Right forelimb (tissue), 1 donor: ENCODE measurements at regions not wholly inside any gene's neighbourhood (a gene's known extent, or its start where the extent isn't known, plus 50 kb on each side); places are given as distances from the start of the nearest gene placed in this dataset.
"Not testable (repeated sequence)": the region's sequence is repeated elsewhere in the genome, so short reads cannot be mapped to it uniquely, and the experiment has no call there.

Experiments used
- DNase-seq: peaks from one replicate; pipeline ENCODE4 v3.0.0-alpha.2; 2018

DNA sequence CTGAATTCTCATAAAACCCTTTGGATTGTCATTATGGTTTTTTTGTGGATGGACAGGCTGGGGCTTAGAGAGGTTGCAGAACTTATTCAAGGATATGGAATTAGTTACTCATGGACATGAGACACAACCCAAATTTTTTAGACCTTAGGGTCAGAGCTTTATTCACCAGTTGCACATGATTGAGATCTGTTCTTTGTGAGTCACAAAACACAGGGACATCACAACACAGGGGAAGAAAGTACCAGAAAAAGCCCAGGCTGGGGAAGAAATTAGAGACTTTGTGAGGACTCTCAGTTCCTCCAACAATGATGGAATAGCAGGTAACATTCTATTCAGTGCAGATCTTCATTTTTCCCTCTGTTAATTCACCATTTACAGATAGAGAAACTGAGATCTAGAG lies 602.4 kb upstream of the CPEB2 start:
- DNase-seq: no peak

DNA sequence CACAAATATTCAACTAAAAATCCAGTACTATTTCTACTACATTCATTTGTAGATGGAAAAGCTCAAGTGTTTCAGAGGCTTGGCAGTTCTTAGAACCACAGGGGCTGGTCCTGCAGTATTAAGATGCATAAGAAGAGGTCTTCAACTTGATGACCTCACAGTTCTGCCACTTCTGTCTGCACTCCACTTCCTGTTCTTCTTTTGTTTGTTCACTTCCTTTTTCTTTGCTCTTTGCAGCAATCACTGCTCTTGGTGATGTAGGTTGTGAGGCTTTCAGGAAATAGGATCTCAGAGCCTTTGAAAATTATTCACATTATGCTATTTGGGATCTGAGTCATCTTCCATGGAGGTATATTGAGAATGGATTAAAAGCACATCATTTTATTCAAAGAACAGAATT lies 602.0 kb upstream of the CPEB2 start:
- no peak for DNase-seq

DNA sequence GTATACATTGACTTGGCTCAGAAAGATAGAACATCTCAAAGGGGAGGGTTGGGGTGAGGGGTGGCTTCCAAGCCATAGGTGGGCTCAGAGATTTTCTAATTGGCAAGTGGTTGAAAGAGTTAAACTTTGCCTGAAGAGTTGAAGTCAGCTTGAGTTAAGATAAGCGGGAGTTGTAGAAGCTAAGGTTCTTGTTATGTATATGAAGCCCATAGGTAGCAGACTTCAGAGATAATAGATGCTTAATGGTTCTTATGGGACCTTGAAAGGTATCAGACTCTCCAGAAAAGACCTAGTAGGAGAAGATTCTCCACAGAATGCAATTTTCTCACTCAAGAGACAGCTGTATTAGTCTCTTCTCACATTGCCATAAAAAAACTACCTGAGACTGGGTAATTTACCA lies 599.1 kb upstream of the CPEB2 start:
- no peak for DNase-seq

DNA sequence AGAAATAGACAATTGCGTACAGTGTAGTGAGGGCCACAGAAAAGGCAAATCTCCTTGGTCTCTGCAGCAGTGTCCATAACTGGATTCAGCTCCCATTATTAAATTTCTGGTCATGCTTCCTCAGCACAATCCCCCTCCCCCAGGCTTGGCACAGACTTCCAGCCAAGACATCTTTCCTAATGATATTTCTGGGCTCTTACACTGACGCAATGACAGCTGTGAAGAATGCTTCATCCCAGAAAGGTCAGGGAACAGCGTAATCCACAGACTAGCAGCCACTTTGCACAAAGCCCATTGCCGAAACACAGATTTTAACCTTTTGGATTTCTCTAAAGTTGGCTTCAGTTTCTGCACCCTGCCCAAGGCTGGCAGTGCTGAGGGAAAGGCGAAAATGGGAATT lies 597.6 kb upstream of the CPEB2 start:
- no peak for DNase-seq

DNA sequence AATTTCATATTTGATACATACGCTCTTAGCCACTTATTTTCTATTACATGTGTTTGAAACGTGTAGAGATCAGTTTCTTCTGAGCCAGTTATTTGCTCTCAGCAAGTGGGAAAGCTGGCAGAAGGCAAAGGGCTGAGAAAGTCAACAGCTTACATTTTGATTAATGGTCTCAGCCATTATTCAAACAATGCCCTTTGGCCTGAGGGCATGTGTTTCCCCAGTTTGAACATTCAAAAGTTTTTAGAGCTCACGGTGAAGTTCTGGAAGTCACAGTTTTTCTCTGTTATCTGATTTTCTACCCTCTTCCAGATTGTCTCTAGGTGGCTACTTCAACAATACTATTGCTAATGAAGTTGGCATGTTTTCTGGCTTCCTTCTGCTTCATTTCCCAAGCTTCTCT lies 591.8 kb upstream of the CPEB2 start:
- no peak for DNase-seq

DNA sequence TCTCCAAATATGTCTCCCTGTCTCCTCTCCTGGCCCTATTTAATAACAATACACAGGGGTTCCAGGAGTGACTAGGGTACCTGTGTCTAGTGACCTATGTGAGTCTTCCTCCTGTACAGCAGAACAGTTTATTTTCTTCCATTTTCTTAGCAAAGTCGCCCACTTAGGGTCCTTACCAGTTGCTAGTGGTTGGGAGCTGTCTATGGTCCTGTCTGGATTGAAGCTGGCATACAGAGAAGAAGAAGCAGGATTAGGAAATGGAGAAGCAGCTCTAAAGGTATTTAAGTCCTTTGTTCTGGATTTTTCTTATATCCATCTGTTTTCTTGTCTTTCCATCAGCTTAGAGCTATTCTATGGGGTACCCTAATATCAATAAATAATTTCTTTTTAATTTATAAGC lies 587.1 kb upstream of the CPEB2 start:
- DNase-seq: no peak

DNA sequence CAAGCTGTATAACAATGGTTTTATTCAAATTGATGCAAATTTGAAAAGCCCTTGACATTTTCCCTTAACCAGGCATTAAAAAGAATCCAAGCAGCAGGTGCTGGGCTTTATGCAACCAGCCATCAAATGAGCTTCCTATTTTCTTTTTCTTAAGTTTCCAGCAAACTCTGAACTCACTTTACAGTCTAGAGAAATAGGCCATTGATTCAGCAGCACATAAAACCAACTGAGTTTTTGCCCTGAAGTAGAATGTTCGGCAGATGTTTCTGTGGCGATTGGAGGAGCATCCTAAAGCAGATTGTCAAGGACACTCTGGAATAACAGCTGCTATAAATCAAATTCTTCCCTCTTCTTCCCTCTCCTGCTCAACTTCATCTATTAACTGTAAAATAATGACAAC lies 582.8 kb upstream of the CPEB2 start:
- no peak for DNase-seq

DNA sequence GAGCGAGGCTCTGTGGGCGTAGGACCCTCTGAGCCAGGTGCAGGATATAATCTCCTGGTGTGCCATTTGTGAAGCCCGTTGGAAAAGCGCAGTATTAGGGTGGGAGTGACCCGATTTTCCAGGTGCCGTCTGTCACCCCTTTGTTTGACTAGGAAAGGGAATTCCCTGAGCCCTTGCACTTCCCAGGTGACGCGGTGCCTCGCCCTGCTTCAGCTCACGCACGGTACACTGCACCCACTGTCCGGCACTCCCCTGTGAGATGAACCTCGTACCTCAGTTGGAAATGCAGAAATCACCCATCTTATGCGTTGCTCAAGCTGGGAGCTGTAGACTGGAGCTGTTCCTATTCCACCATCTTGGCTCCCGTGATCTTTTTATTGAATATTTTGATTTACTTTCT lies 576.0 kb upstream of the CPEB2 start:
- DNase-seq: not testable (repeated sequence)

DNA sequence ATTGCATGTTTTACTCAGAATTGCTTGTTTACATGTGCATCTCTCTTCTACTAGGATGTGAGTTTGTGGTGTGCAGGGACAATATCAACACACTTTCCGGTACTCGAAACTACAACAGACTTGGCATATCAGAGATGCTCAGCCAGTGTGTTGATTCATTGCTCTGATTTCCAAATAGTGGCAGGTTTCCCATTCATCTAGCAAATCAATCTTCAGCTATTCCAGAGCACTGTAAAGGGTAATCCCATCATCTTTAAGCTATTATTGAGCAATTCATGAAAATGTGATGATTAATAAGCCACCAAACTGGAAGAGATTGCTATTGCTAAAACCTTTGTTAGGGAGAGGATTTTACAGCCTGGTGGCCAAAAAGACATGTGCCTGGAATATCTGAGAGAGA lies 574.2 kb upstream of the CPEB2 start:
- DNase-seq: no peak

DNA sequence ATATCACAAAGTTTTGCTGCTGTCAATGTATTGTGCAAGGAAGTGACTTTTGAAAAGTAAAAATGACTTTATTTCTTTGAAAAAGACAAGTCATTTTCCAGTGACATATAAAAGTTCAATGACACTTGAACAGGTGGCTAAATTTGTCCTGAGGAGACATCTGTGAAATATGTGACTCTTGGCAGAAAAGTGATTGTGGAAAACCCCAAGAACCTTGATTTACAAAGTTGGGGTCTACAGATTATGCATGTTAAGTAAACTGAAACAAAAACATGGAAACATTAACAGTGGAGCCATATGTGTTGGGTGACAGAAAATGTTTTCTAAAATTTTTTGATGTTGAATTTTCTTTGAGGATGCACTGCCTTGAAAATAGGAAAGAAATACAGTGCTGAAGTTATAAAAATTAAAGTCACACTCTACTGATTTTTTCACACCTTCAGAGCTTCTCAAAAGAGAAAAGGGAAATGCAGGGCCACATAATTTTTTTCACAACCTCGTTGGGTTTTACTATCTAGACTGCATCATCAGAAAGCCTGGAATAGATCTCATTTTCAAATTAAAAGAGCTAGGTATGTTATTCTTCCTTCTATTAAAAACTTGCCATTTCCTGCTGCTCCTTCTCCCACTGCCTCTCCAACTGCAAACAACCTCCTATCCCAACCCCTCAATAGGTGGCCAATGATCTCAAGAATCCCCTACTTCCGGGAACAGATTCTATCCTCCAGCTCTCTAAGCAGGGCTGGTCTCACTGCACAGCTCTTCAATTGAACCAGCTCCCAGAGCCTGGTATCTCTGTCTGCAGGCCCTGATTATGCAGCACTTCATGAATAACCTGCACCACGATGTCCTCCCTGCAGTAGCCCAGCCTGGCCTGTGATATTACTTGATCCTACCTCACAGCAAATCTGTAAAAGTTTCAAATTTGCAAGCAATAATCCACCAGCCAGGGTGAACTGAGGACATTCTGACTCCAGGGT lies 570.8 kb upstream of the CPEB2 start:
- no peak for DNase-seq

DNA sequence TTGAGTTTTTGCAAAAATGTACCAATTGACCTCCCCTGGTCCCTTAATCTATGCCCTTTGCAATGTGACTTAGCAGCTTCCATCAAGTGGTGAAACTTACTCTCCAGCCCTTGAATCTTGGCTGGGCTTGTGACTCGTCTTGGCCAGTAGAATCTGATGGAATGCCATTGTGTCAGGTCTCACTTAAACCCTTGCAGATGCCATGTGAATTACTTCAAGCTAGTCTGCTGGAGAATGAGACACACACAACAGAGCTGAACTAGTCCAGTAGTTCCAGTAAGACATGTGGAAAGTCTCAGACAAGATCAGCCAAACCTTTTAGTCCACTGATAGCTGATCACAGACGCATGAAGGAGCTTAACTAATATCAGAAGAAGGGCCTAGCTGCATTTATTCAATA lies 567.8 kb upstream of the CPEB2 start:
- DNase-seq: no peak

DNA sequence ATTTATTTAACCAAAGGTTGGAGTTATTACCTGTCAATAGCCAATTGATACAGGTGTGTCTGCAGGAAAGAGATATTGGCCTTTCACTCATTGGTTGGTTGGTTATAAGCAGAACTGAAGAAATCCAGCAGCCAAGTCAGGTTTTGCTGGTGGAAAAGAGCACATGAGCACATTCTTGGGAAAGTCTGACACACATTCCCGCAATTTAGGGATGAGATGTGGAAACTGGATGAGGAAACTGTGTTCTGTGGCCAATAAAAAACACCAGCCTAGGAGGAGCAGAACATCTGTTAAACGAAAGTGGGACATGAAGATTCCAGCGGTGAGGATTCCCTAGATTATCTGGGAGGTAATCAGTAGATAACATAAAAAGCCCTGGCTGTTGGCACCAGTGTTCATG lies 567.4 kb upstream of the CPEB2 start:
- no peak for DNase-seq

DNA sequence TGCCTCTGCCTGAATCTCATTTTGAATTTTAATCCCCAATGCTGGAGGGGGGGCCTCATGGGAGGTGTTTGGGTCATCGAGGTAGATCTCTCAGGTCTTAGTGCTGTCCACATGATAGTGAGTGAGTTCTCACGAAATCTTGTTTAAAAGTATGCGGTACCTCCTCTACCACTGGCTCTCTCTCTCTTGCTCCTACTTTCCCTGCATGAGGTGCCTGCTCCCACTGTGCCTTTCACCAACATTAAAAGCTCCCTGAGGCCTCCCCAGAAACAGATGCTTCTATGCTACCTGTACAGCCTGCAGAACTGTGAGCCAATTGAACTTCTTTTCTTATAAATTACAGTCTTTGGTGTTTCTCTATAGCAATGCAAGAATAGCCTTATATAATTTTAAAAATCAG lies 560.7 kb upstream of the CPEB2 start:
- DNase-seq: no peak

DNA sequence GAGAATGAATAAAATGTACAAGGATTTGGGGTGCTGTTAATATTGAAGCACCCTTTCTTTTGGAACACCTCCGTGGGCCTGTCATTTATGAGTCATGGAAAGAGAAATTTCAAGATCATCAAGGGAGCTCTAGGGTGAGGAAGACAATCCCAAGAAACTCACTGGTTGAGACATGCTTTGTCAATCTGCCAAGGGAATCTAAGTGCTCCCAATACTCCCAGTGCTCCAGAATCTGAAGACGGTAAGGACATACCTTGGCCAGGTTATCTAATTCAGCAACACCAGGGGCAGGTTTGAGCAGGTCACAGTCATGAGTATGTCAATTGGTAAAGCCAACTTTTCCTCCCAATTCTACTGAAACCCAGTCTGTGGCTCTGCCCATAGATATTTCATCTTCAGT lies 556.4 kb upstream of the CPEB2 start:
- DNase-seq: no peak

DNA sequence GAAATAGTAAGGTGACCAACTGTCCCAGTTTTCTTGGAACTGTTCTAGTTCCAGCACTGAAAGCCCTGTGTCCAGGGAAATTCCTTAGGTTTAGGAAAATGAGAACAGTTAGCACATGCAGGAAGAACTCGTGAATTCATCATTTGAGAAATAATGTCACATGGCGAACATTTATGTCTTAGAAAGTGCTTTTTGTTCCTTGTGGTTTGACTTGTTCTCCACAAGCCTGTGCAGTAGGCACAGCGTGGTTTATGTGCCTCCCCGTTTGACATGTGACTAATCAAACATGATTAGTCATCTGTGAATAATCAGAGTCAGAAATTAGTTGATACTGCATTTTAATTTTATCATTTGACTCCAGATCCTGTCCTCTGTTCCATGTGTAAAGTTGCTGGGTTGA lies 556.0 kb upstream of the CPEB2 start:
- DNase-seq: no peak

DNA sequence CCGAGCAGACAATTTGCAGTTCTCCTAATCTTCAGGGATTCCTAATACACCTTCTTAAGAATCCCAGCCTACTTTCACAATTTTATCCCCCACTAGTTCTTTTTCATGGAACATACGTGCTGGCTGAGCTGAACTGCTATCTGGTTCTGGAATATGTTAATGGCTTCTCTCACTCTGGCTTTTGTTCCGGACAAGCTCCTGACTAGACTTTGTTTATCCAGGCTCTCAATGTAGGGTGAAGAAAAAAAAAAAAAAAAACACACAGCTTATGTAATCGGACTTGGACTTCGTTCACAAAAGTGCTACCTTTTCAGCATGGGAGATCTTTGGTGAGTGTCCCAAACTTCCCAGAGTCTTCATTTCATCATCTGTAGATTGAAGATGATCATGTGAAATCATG lies 555.4 kb upstream of the CPEB2 start:
- no peak for DNase-seq

DNA sequence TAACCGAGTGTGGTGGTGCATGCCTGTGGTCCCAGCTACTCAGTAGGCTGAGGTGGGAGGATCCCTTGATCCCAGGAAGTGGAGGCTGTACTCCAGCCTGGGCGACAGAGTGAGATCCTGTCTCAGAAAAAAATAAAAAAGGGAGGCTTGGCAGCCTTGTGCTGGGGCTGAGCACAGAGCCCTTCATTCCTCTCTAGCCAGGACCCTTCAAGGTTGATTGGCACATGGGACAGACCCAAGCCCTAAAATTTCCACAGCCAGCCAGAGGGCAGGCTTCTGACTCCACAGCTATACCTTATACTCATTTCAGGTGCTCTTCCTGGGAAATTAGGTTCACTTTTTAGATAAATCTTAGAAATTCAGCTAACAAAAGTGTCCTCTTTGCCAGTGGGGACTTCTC lies 553.0 kb upstream of the CPEB2 start:
- DNase-seq: no peak

DNA sequence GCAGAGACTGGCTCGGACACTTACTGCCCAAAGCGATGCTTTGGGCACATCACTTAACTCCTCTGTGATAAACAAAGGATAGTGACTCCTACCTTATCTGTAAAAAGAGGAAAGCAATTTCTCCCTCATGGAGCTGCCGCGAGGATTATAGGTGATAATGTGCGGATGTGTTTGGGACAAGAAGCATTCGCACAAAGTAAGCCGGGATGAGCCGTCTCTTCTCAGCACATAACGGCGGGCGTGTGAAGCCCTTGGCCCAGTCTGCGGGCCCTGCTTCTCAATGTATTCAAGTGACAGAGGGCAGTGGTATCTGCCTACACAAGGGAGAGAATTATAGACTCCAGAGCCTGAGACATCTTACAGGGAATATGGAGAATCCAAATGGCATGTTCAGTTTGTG lies 550.3 kb upstream of the CPEB2 start:
- DNase-seq: no peak

DNA sequence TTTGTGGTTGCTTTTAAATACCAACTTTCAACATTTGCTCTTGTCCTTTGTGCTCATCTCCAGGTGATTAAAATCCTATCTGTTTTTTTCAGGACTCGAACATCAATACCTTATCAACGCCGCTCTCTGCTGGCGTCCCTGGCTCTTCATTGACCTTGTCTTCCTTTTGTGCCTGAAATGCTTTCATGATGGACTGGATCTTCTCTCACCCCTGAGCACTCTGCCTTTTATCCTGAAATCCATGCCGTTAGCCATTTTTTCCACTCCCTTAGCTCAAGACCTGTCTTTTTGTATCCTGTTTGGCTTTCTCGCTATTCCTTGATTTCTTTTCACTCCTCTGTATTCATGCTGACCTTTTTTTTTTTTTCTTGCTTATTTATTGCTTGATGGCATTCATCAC lies 549.5 kb upstream of the CPEB2 start:
- no peak for DNase-seq

DNA sequence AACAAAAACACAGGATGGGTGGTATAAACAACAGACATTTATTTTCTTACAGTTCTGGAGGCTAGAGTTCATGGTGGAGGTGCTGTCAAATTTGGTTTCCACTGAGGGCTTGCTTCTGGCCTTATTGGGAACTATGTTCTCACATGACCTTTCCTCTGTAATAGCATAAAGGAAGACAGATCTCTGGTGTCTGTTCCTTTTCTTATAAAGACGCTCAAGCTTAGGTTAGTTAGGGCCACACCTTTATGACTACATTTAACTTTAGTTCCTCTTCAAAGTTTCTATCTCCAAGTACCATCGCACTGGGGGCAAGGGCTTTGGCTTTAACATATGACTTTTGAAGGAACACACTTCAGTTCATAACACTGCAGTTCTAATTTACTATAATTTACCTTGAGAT lies 543.8 kb upstream of the CPEB2 start:
- no peak for DNase-seq

DNA sequence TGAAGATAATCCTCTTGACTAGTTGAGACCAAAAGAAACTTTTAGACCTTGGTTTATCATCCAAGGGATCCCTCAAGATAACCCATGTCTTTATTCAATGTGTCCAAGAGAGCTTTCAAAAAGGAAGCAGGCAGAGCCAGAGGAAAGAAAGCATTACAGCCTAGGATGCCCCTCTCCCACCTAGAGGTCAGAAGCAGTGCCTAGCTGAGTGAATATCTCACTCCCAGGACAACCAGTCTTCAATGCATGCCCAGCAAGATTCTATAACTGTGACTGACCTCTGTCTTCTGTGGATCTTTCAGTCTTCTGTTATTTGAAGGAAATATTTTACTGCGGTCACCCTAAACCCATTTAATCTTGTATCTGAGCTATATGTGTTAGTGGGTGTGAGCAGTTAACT lies 537.2 kb upstream of the CPEB2 start:
- no peak for DNase-seq

DNA sequence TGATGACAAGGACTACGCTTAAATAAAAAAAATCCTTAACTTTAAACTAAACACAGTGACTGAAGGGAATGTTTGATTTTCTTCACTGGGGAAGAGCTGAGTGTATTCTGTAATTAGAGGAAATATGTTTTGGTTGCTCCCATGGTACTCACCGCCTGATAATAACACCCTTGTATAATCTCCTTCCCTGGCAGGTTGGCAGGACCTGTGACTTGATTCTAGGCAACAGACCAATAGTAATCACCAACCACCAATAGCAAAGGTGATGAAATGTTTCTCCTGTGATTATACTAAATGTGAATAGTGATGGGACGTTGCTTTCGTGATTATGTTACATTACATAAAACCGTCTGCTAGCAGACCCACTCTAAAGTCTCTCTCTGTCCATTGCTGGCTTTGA lies 536.8 kb upstream of the CPEB2 start:
- no peak for DNase-seq

DNA sequence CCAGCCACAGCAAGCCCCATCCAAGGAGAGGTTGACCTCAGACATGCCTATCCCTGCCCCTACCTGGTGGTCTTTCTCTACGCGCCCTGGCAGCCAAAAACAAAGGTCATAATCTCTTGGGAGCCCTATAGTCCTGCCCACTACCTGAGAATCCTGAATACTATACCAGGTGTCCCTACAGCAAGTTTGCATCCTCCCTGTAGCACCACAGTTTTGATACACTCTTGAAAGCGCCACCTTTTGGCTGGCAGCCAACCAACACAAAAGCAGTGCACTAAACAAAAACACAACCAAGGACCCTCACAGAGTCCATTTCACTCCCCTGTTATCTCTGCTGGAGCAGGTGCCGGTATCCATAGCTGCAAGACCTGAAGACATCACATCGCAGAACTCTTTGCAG lies 523.8 kb upstream of the CPEB2 start:
- no peak for DNase-seq

DNA sequence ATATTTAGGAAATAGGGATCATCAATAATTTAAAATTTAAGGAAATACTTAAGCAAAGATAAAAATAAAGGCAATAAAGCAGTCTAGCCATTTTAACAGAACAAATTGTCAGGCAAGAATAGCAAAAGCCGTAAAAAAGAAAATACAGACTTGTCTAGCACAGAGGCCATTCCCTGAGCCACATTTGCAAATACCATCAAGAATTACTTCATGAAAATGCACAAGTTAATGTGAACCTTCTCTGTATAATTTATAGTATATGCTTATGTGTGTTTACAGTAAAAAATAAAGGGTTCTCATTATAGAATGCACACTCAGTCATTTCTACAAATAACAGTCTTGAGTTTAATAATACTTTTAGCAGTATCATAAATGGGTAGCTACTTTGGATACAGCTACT lies 505.9 kb upstream of the CPEB2 start:
- no peak for DNase-seq

DNA sequence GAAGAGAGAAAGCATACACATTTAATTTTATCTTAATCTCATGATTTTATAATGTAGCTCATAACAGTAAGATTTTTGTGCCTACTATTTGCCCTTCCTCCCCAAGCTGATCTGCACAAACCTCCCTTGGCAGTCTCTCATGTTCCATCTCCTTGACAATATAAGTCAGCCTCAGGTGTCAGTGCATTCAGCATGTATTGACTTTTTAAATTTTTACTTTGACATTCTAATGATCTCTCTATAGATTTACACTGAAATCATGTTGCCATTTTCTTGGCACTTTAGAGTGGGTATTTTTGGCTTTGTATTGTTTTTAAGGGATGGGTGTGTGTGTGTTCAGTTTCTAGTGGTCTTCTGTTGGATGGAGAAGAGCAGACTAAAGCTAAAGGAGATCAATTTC lies 505.3 kb upstream of the CPEB2 start:
- DNase-seq: no peak
